ENCODE measurements at regions not wholly inside any gene's neighbourhood (a gene's known extent, or its start where the extent isn't known, plus 50 kb on each side); places are given as distances from the start of the nearest gene placed in this dataset.

DNA sequence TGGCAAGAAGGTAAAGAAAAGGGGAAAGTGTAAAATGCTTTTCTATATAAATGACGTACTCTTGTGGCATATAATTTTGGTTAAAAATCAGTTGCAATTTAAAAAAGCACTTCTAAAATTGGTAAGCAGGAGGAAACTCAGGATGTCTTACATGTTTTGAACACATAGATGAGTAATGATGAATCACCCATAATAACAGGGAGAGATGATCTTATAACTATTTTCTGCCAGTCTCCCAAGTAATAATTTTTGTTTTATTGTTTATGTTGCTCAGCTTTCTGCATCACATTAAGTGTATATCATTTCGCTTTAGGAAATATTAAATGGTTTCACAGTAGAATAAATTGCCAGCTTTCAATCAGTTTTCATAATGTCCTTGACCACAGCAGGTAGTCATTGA, 1430.7 kb upstream of the PCDH20 start:
- no peaks in the 10 kb centered on the region for H3K27me3 ChIP-seq
- DNase-seq = no peak
- no peak overlapping the region for H3K4me3 ChIP-seq
- WGBS, 2 donors = 81 to 84% methylated on average over 2 of the region's 2 CpGs
- no peaks in the 10 kb centered on the region for H3K4me1 ChIP-seq
- TF ChIP-seq, protein P1, sequence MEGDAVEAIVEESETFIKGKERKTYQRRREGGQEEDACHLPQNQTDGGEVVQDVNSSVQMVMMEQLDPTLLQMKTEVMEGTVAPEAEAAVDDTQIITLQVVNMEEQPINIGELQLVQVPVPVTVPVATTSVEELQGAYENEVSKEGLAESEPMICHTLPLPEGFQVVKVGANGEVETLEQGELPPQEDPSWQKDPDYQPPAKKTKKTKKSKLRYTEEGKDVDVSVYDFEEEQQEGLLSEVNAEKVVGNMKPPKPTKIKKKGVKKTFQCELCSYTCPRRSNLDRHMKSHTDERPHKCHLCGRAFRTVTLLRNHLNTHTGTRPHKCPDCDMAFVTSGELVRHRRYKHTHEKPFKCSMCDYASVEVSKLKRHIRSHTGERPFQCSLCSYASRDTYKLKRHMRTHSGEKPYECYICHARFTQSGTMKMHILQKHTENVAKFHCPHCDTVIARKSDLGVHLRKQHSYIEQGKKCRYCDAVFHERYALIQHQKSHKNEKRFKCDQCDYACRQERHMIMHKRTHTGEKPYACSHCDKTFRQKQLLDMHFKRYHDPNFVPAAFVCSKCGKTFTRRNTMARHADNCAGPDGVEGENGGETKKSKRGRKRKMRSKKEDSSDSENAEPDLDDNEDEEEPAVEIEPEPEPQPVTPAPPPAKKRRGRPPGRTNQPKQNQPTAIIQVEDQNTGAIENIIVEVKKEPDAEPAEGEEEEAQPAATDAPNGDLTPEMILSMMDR (IDR thresholded peaks at IDR 0.05) = no peak
- no peak for TF ChIP-seq POLR2A (IDR thresholded peaks at IDR 0.05)
- no peak overlapping the region for H3K27ac ChIP-seq
- H3K36me3 ChIP-seq = no peaks in the 10 kb centered on the region
- intact Hi-C loops (cut with DNase I) = no loop called here
- no peaks in the 10 kb centered on the region for H3K9me3 ChIP-seq

DNA sequence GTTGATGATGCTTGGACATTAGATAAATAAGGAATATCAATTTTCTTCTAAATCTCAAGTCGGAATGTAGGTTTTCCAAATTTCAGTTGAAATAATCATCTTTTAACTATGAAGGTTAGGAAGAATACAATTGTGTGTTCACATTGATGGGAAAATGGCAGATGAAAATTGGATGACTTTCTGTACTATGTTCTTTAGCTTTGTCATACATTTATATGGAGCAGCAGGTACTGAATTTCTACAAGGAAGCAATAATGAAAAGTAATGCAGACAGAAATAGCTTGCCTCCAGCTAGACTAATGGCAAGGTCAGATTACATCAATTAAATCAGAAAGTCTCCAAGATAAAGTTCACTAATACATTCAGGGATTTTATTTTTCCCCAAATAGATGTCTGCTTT, 1423.7 kb upstream of the PCDH20 start:
- TF ChIP-seq, protein P1 (IDR thresholded peaks at IDR 0.05) = no peak
- TF ChIP-seq POLR2A (IDR thresholded peaks at IDR 0.05) = no peak
- Histone ChIP-seq H3K9me3 (no peaks in the 10 kb centered on the region), H3K4me1 (no peaks in the 10 kb centered on the region), H3K27ac (no peak overlapping the region), H3K27me3 (no peaks in the 10 kb centered on the region), H3K36me3 (no peaks in the 10 kb centered on the region), H3K4me3 (no peak overlapping the region)
- 59 to 82% methylated on average over 1 of the region's 1 CpG for WGBS, 2 donors
- no peak for DNase-seq
- intact Hi-C loops (cut with DNase I) = no loop called here

DNA sequence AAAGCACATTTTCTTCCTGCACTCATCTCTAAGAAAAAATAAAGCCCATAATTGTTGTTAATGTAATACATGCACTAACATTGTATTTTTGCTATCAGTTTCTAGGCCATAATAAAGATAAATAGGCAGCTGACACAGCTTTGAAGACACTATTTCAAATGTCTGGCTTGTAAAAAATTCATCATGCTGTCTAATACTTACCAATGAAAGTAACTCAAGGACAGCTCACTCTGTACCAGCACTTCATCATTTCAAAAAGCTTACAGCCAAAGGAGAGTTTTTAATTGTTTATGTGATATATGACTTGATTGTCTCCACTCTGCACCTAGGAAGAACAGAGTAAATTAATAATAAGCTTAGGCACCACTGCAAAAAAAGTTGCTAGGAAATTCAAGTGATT, 1423.3 kb upstream of the PCDH20 start:
- H3K4me3 ChIP-seq = no peak overlapping the region
- no peak overlapping the region for H3K27ac ChIP-seq
- no peaks in the 10 kb centered on the region for H3K9me3 ChIP-seq
- H3K27me3 ChIP-seq = no peaks in the 10 kb centered on the region
- DNase-seq = no peak
- intact Hi-C loops (cut with DNase I) = no loop called here
- H3K36me3 ChIP-seq = no peaks in the 10 kb centered on the region
- TF ChIP-seq, protein P1 (IDR thresholded peaks at IDR 0.05) = no peak
- no peak for TF ChIP-seq POLR2A (IDR thresholded peaks at IDR 0.05)
- H3K4me1 ChIP-seq = no peaks in the 10 kb centered on the region

DNA sequence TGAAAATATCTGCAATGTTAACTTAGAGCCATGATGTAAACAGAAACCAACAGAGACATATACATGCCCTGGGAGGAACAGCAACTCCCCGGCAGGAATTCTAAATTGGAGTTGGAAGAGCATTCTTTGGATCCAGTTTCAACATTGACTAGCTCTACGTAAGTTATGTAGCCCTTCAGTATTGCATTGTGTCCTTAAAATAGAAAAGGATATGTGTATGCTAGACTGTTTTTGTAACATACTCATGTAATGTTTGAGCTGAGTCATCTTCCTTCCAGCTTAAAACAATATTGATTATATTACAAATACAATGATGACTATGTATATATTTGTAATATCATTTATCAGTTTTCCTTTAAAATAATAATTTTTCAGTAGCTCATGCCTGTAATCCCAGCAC, 1422.2 kb upstream of the PCDH20 start:
- no peak for DNase-seq
- H3K27me3 ChIP-seq = no peaks in the 10 kb centered on the region
- TF ChIP-seq POLR2A (IDR thresholded peaks at IDR 0.05) = no peak
- H3K4me1 ChIP-seq = no peaks in the 10 kb centered on the region
- no peak overlapping the region for H3K27ac ChIP-seq
- intact Hi-C loops (cut with DNase I) = no loop called here
- 61 to 88% methylated on average over 2 of the region's 2 CpGs for WGBS, 2 donors
- no peaks in the 10 kb centered on the region for H3K36me3 ChIP-seq
- H3K4me3 ChIP-seq = no peak overlapping the region
- H3K9me3 ChIP-seq = no peaks in the 10 kb centered on the region

DNA sequence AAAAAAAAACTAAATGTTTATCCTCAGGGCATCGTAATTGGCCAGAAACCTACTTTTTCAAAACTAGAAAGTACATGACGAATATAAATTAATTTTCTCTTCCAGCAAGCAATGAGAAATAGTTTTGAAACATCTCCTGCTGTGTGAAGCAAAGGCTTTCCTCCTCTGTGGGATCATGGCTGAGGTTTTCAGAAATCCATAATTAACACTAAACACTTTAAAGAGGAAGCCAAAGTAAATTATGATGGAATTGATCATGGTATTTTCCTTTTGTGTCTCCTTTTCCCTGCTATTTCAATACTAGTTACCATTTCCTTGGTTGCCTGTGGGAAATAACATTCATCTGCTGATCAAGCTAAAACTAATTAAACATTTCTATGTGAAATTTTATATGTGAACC, 1413.8 kb upstream of the PCDH20 start:
- Histone ChIP-seq H3K27me3 (no peaks in the 10 kb centered on the region), H3K36me3 (no peaks in the 10 kb centered on the region), H3K9me3 (no peaks in the 10 kb centered on the region), H3K27ac (no peak overlapping the region), H3K4me1 (no peaks in the 10 kb centered on the region), H3K4me3 (no peak overlapping the region)
- intact Hi-C loops (cut with DNase I) = no loop called here
- TF ChIP-seq POLR2A (IDR thresholded peaks at IDR 0.05) = no peak
- TF ChIP-seq, protein P1 (IDR thresholded peaks at IDR 0.05) = no peak
- no peak for DNase-seq
- 66 to 67% methylated on average over 2 of the region's 2 CpGs for WGBS, 2 donors

DNA sequence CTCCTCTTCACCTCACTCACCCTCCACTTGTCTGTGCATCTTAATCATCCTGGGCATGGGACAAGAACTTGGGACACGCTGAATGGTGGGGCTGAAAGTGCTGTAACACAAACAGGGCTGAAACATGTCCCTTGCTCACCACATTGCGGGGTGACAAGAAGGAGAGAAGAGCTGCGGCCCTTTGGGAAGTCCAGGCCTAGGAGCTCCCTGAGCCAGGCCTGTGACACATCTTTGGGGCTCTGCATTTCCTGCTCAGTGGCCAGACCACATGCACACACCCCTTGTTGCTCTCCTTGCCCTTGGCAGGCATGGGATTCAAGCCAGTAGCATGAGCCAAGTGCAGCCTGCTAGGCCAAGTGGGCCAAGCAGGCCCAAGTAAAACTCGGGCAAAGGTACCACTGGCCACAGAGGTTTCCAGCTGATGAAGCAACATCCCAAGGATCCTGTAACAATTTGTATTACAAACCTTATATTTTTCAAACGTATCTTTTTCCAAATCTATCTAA, 1384.3 kb upstream of the PCDH20 start:
- H3K4me1 ChIP-seq = no peaks in the 10 kb centered on the region
- H3K27ac ChIP-seq = no peak overlapping the region
- intact Hi-C loops (cut with DNase I) = no loop called here
- TF ChIP-seq, protein P1 (IDR thresholded peaks at IDR 0.05) = no peak
- TF ChIP-seq POLR2A (IDR thresholded peaks at IDR 0.05) = no peak
- H3K27me3 ChIP-seq = no peaks in the 10 kb centered on the region
- no peak for DNase-seq
- H3K4me3 ChIP-seq = no peak overlapping the region
- H3K36me3 ChIP-seq = no peaks in the 10 kb centered on the region
- H3K9me3 ChIP-seq = peaks cover 0 to 10% (median 0%) of the 10 kb centered on the region in 3 donors
- 52 to 71% methylated on average over 2 to 5 of the region's 5 CpGs for whole genome bisulfite sequencing, 2 donors
